Naive thymus-derived CD4-positive, alpha-beta T cell (primary cell): ENCODE measurements at regions not wholly inside any gene's neighbourhood (a gene's known extent, or its start where the extent isn't known, plus 50 kb on each side); places are given as distances from the start of the nearest gene placed in this dataset.
"Not testable (repeated sequence)": the region's sequence is repeated elsewhere in the genome, so short reads cannot be mapped to it uniquely, and the experiment has no call there.

Experiments
- ATAC-seq: fragments of 150-1000 bp; cut with Tn5 transposase; 2 replicates; pipeline ENCODE4 v1.10.0; 2021; ENCODE audit warnings: mild to moderate bottlenecking, moderate library complexity
- CTCF ChIA-PET: fragments of 350-600 bp; sonication (Branson Sonifier 250); formaldehyde crosslinking; loops from one replicate; lab custom pipeline; 2021; ENCODE audit warnings: antibody characterized with exemption; lab: Charles Lee
- POLR2A ChIA-PET: fragments of 350-600 bp; sonication (Branson Sonifier 250); formaldehyde crosslinking; loops from one replicate; lab custom pipeline; 2021; ENCODE audit warnings: antibody characterized with exemption, inconsistent platforms; lab: Charles Lee
- DNase-seq, 9 donors: peaks; one replicate each; pipeline versions ENCODE4 v3.0.0 to v3.0.0-alpha.2; 2020 to 2022; ENCODE audit warnings: mixed read lengths in 1 of 9
- H3K27ac ChIP-seq: one replicate; pipeline ENCODE4 v1.7.0; 2013; ENCODE audit warnings: mild to moderate bottlenecking, low read depth, low read length, moderate library complexity
- H3K27me3 ChIP-seq, 2 donors: one replicate each; pipeline ENCODE4 v1.7.0; 2013; ENCODE audit warnings: low read length in 2 of 2, mild to moderate bottlenecking in 2 of 2, moderate library complexity in 2 of 2; ENCODE audit not compliant: control insufficient read depth in 2 of 2, insufficient read depth in 2 of 2
- H3K36me3 ChIP-seq, 3 experiments: 1 replicate in 2 of 3; 2 replicates in 1 of 3; pipeline ENCODE4 v1.7.0; 2013; ENCODE audit warnings: low read length in 3 of 3, mild to moderate bottlenecking in 3 of 3, moderate library complexity in 1 of 3; ENCODE audit not compliant: insufficient read depth in 3 of 3, control insufficient read depth in 2 of 3
- H3K4me1 ChIP-seq, 2 donors: one replicate each; pipeline ENCODE4 v1.7.0; 2013; ENCODE audit warnings: low read length in 2 of 2, mild to moderate bottlenecking in 2 of 2, moderate library complexity in 1 of 2; ENCODE audit not compliant: control insufficient read depth in 2 of 2, insufficient read depth in 2 of 2
- H3K4me3 ChIP-seq: 2 replicates; pipeline ENCODE4 v1.7.0; 2013; ENCODE audit warnings: mild to moderate bottlenecking, low read length
- H3K9me3 ChIP-seq, 3 experiments: 1 replicate in 2 of 3; 2 replicates in 1 of 3; pipeline ENCODE4 v1.7.0; 2013; ENCODE audit warnings: low read length in 3 of 3; ENCODE audit not compliant: control insufficient read depth in 2 of 3
- H3K27ac Mint-ChIP-seq, 9 donors: one replicate each; pipeline ENCODE4 v1.8.0; 2020 to 2022; ENCODE audit warnings: mixed read lengths in 9 of 9, mild to moderate bottlenecking in 8 of 9, moderate library complexity in 5 of 9, inconsistent platforms in 2 of 9
- H3K27me3 Mint-ChIP-seq, 5 donors: one replicate each; pipeline ENCODE4 v1.8.0; 2021 to 2022; ENCODE audit warnings: mixed read lengths in 5 of 5, mild to moderate bottlenecking in 1 of 5
- H3K36me3 Mint-ChIP-seq, 5 donors: one replicate each; pipeline ENCODE4 v1.8.0; 2020 to 2022; ENCODE audit warnings: mixed read lengths in 5 of 5, mild to moderate bottlenecking in 3 of 5, inconsistent platforms in 1 of 5
- H3K4me1 Mint-ChIP-seq, 7 donors: one replicate each; pipeline ENCODE4 v1.8.0; 2020 to 2022; ENCODE audit warnings: mixed read lengths in 7 of 7, mild to moderate bottlenecking in 3 of 7, inconsistent platforms in 1 of 7
- H3K4me3 Mint-ChIP-seq, 10 donors: one replicate each; pipeline ENCODE4 v1.8.0; 2020 to 2022; ENCODE audit warnings: mild to moderate bottlenecking in 10 of 10, mixed read lengths in 10 of 10, moderate library complexity in 6 of 10, inconsistent platforms in 2 of 10
- H3K9me3 Mint-ChIP-seq, 11 donors: one replicate each; pipeline ENCODE4 v1.8.0; 2020 to 2022; ENCODE audit warnings: mixed read lengths in 11 of 11, mild to moderate bottlenecking in 4 of 11, inconsistent platforms in 1 of 11, moderate library complexity in 1 of 11
- intact Hi-C, 2 donors: fragments of 100-400 bp; cut with micrococcal nuclease; formaldehyde crosslinking; loops; one replicate each; pipeline ENCODE4 v1.15.1; 2023

- Mint-ChIP-seq H3K9me3 (peaks cover 0 to 43% (median 5%) of the 10 kb centered on the region in 11 donors), H3K36me3 (no peaks in the 10 kb centered on the region), H3K27ac (no peak overlapping the region), H3K4me1 (no peaks in the 10 kb centered on the region), H3K4me3 (no peak overlapping the region), H3K27me3 (no peaks in the 10 kb centered on the region)
- no peak overlapping the region for H3K4me3 ChIP-seq
- intact Hi-C loops = no loop called here
- H3K27ac ChIP-seq = no peak overlapping the region
- DNase-seq (no peak), ATAC-seq (no peak)
- H3K36me3 ChIP-seq = no peaks in the 10 kb centered on the region
- H3K4me1 ChIP-seq = no peaks in the 10 kb centered on the region
- H3K27me3 ChIP-seq = no peaks in the 10 kb centered on the region
- POLR2A ChIA-PET = no interaction called here
- CTCF ChIA-PET = no interaction called here
- peaks cover 0 to 7% (median 0%) of the 10 kb centered on the region in 3 experiments for H3K9me3 ChIP-seq
These were observed 807.7 kb upstream of the CDH6 start for GRCh38 chr5:30385754-30386153.

- H3K27ac ChIP-seq = no peak overlapping the region
- ATAC-seq = no peak
- no peak overlapping the region for H3K4me3 Mint-ChIP-seq
- H3K4me1 Mint-ChIP-seq = no peaks in the 10 kb centered on the region
- H3K27me3 Mint-ChIP-seq = no peaks in the 10 kb centered on the region
- no peak overlapping the region for H3K4me3 ChIP-seq
- intact Hi-C loops = no loop called here
- H3K9me3 Mint-ChIP-seq = peaks cover 0 to 28% (median 4%) of the 10 kb centered on the region in 11 donors
- no peaks in the 10 kb centered on the region for H3K36me3 ChIP-seq
- peaks cover 0 to 7% (median 0%) of the 10 kb centered on the region in 3 experiments for H3K9me3 ChIP-seq
- no peak overlapping the region for H3K27ac Mint-ChIP-seq
- POLR2A ChIA-PET = no interaction called here
- DNase-seq = no peak
- CTCF ChIA-PET = no interaction called here
- no peaks in the 10 kb centered on the region for H3K36me3 Mint-ChIP-seq
- H3K27me3 ChIP-seq = no peaks in the 10 kb centered on the region
- H3K4me1 ChIP-seq = no peaks in the 10 kb centered on the region
These were observed 809.3 kb upstream of the CDH6 start for GRCh38 chr5:30384171-30384570.

GRCh38 chr5:30380228-30380627 lies 813.3 kb upstream of the CDH6 start:
- CTCF ChIA-PET = no interaction called here
- no peaks in the 10 kb centered on the region for H3K27me3 ChIP-seq
- Mint-ChIP-seq H3K4me1 (no peaks in the 10 kb centered on the region), H3K27me3 (no peaks in the 10 kb centered on the region), H3K9me3 (peaks cover 0 to 20% (median 4%) of the 10 kb centered on the region in 11 donors), H3K27ac (no peak overlapping the region), H3K36me3 (no peaks in the 10 kb centered on the region), H3K4me3 (no peak overlapping the region)
- intact Hi-C loops = no loop called here
- no peaks in the 10 kb centered on the region for H3K9me3 ChIP-seq
- no peak overlapping the region for H3K27ac ChIP-seq
- no peaks in the 10 kb centered on the region for H3K4me1 ChIP-seq
- no peak for DNase-seq
- POLR2A ChIA-PET = no interaction called here
- no peak overlapping the region for H3K4me3 ChIP-seq
- ATAC-seq = no peak
- H3K36me3 ChIP-seq = no peaks in the 10 kb centered on the region

- Histone ChIP-seq H3K27me3 (no peaks in the 10 kb centered on the region), H3K9me3 (no peaks in the 10 kb centered on the region), H3K4me1 (no peaks in the 10 kb centered on the region), H3K27ac (no peak overlapping the region), H3K36me3 (no peaks in the 10 kb centered on the region), H3K4me3 (no peak overlapping the region)
- ChIA-PET POLR2A (no interaction called here), CTCF (no interaction called here)
- Mint-ChIP-seq H3K4me1 (no peaks in the 10 kb centered on the region), H3K4me3 (no peak overlapping the region), H3K36me3 (no peaks in the 10 kb centered on the region), H3K27me3 (no peaks in the 10 kb centered on the region), H3K9me3 (peaks cover 0 to 23% (median 4%) of the 10 kb centered on the region in 11 donors), H3K27ac (no peak overlapping the region)
- DNase-seq (no peak), ATAC-seq (no peak)
- intact Hi-C loops = no loop called here
These were observed 816.6 kb upstream of the CDH6 start for GRCh38 chr5:30376848-30377247.

GRCh38 chr5:30368064-30368463 lies 825.4 kb upstream of the CDH6 start:
- intact Hi-C loops = no loop called here
- no peaks in the 10 kb centered on the region for H3K36me3 ChIP-seq

GRCh38 chr5:30365031-30365430 lies 828.5 kb upstream of the CDH6 start:
- DNase-seq, ATAC-seq, H3K27ac ChIP-seq, H3K36me3 ChIP-seq, H3K4me1 ChIP-seq, H3K27me3 Mint-ChIP-seq, H3K9me3 ChIP-seq, H3K4me1 Mint-ChIP-seq, H3K4me3 Mint-ChIP-seq, H3K27ac Mint-ChIP-seq, POLR2A ChIA-PET, intact Hi-C loops, H3K27me3 ChIP-seq, H3K4me3 ChIP-seq, H3K36me3 Mint-ChIP-seq, CTCF ChIA-PET: not testable (repeated sequence)
- peaks cover 5 to 62% (median 20%) of the 10 kb centered on the region in 11 donors for H3K9me3 Mint-ChIP-seq

More at GRCh38 chr5:30368064-30368463, 825.4 kb upstream of the CDH6 start:
- ATAC-seq (no peak), DNase-seq (no peak)
- H3K4me1 Mint-ChIP-seq = no peaks in the 10 kb centered on the region
- peaks cover 0 to 6% (median 0%) of the 10 kb centered on the region in 5 donors for H3K36me3 Mint-ChIP-seq
- Histone ChIP-seq H3K27me3 (no peaks in the 10 kb centered on the region), H3K4me3 (no peak overlapping the region), H3K4me1 (no peaks in the 10 kb centered on the region), H3K9me3 (peaks cover 0 to 5% (median 0%) of the 10 kb centered on the region in 3 experiments), H3K27ac (no peak overlapping the region)
- ChIA-PET CTCF (no interaction called here), POLR2A (no interaction called here)
- no peak overlapping the region for H3K4me3 Mint-ChIP-seq
- no peaks in the 10 kb centered on the region for H3K27me3 Mint-ChIP-seq
- H3K9me3 Mint-ChIP-seq = peaks cover 2 to 36% (median 11%) of the 10 kb centered on the region in 11 donors
- no peak overlapping the region for H3K27ac Mint-ChIP-seq

GRCh38 chr5:30357371-30357770 lies 836.1 kb upstream of the CDH6 start:
- no peaks in the 10 kb centered on the region for H3K9me3 ChIP-seq
- no peaks in the 10 kb centered on the region for H3K36me3 ChIP-seq
- POLR2A ChIA-PET = no interaction called here
- CTCF ChIA-PET = no interaction called here
- no peak for ATAC-seq
- Mint-ChIP-seq H3K4me3 (no peak overlapping the region), H3K4me1 (no peaks in the 10 kb centered on the region), H3K27me3 (no peaks in the 10 kb centered on the region), H3K36me3 (no peaks in the 10 kb centered on the region), H3K27ac (no peak overlapping the region), H3K9me3 (peaks cover 7 to 21% (median 17%) of the 10 kb centered on the region in 11 donors)
- no peak for DNase-seq
- no peak overlapping the region for H3K27ac ChIP-seq
- H3K4me1 ChIP-seq = no peaks in the 10 kb centered on the region
- no peaks in the 10 kb centered on the region for H3K27me3 ChIP-seq
- intact Hi-C loops = no loop called here
- no peak overlapping the region for H3K4me3 ChIP-seq
